ENCODE measurements at regions not wholly inside any gene's neighbourhood (a gene's known extent, or its start where the extent isn't known, plus 50 kb on each side); places are given as distances from the start of the nearest gene placed in this dataset.

- H3K9me2 ChIP-seq (replicated peaks; ENCODE audit: low read depth, low read length): no peaks in the 10 kb centered on the region
- no peak overlapping the region for H2AFZ ChIP-seq (ENCODE audit: low read length)
- H3K4me3 ChIP-seq (ENCODE audit: low read length, poor library complexity, severe bottlenecking): no peak overlapping the region
These were observed 263.0 kb upstream of the TOPAZ1 start for GRCh38 chr3:43978708-43979107.

GRCh38 chr3:43979645-43980044 lies 262.0 kb upstream of the TOPAZ1 start:
- Histone ChIP-seq H3K36me3 (ENCODE audit: insufficient read depth, low read length) (no peaks in the 10 kb centered on the region), H4K20me1 (ENCODE audit: insufficient read depth, low read length, poor library complexity, severe bottlenecking) (no peaks in the 10 kb centered on the region), H3K4me2 (ENCODE audit: low read depth, low read length, poor library complexity, severe bottlenecking) (no peak overlapping the region), H3K79me2 (ENCODE audit: insufficient read depth, low read length) (no peaks in the 10 kb centered on the region), H3K4me1 (ENCODE audit: insufficient read depth, low read length, poor library complexity, severe bottlenecking) (no peaks in the 10 kb centered on the region), H3K9me3 (ENCODE audit: insufficient read depth, low read depth, low read length) (no peaks in the 10 kb centered on the region), H3F3A (ENCODE audit: low read depth) (no peaks in the 10 kb centered on the region), H3K9ac (ENCODE audit: low read depth, low read length, poor library complexity, severe bottlenecking) (no peak overlapping the region), H2AFZ (ENCODE audit: low read length) (no peak overlapping the region), H3K4me3 (ENCODE audit: low read length, poor library complexity, severe bottlenecking) (no peak overlapping the region), H3K9me2 (replicated peaks; ENCODE audit: low read depth, low read length) (no peaks in the 10 kb centered on the region), H3K27me3 (ENCODE audit: insufficient read depth, low read length, poor library complexity, severe bottlenecking) (no peaks in the 10 kb centered on the region)
- TF ChIP-seq EZH2phosphoT487 (IDR thresholded peaks at IDR 0.05; ENCODE audit: borderline replicate concordance) (no peak), CTCF (conservative IDR thresholded peaks at IDR 0.05; ENCODE audit: low read length) (no peak)

More at GRCh38 chr3:43978708-43979107, 263.0 kb upstream of the TOPAZ1 start:
- H4K20me1 ChIP-seq (ENCODE audit: insufficient read depth, low read length, poor library complexity, severe bottlenecking): no peaks in the 10 kb centered on the region
- H3F3A ChIP-seq (ENCODE audit: low read depth): no peaks in the 10 kb centered on the region
- H3K79me2 ChIP-seq (ENCODE audit: insufficient read depth, low read length): no peaks in the 10 kb centered on the region
- no peaks in the 10 kb centered on the region for H3K36me3 ChIP-seq (ENCODE audit: insufficient read depth, low read length)
- no peaks in the 10 kb centered on the region for H3K27me3 ChIP-seq (ENCODE audit: insufficient read depth, low read length, poor library complexity, severe bottlenecking)
- TF ChIP-seq EZH2phosphoT487 (IDR thresholded peaks at IDR 0.05; ENCODE audit: borderline replicate concordance) (no peak), CTCF (conservative IDR thresholded peaks at IDR 0.05; ENCODE audit: low read length) (no peak)
- H3K9ac ChIP-seq (ENCODE audit: low read depth, low read length, poor library complexity, severe bottlenecking): no peak overlapping the region
- no peaks in the 10 kb centered on the region for H3K9me3 ChIP-seq (ENCODE audit: insufficient read depth, low read depth, low read length)
- no peaks in the 10 kb centered on the region for H3K4me1 ChIP-seq (ENCODE audit: insufficient read depth, low read length, poor library complexity, severe bottlenecking)
- H3K4me2 ChIP-seq (ENCODE audit: low read depth, low read length, poor library complexity, severe bottlenecking): no peak overlapping the region

- H3K79me2 ChIP-seq (ENCODE audit: insufficient read depth, low read length): no peaks in the 10 kb centered on the region
- no peak overlapping the region for H2AFZ ChIP-seq (ENCODE audit: low read length)
- H3K9me3 ChIP-seq (ENCODE audit: insufficient read depth, low read depth, low read length): peaks cover 6% of the 10 kb centered on the region; the same call in 1 of the 2 replicates
- H3K27me3 ChIP-seq (ENCODE audit: insufficient read depth, low read length, poor library complexity, severe bottlenecking): peaks cover 4% of the 10 kb centered on the region
- H3K4me3 ChIP-seq (ENCODE audit: low read length, poor library complexity, severe bottlenecking): no peak overlapping the region
- H4K20me1 ChIP-seq (ENCODE audit: insufficient read depth, low read length, poor library complexity, severe bottlenecking): no peaks in the 10 kb centered on the region
- H3F3A ChIP-seq (ENCODE audit: low read depth): no peaks in the 10 kb centered on the region
- no peak for TF ChIP-seq EZH2phosphoT487 (IDR thresholded peaks at IDR 0.05; ENCODE audit: borderline replicate concordance)
- no peak for TF ChIP-seq CTCF (conservative IDR thresholded peaks at IDR 0.05; ENCODE audit: low read length)
- H3K9ac ChIP-seq (ENCODE audit: low read depth, low read length, poor library complexity, severe bottlenecking): no peak overlapping the region
- H3K4me2 ChIP-seq (ENCODE audit: low read depth, low read length, poor library complexity, severe bottlenecking): no peak overlapping the region
- H3K4me1 ChIP-seq (ENCODE audit: insufficient read depth, low read length, poor library complexity, severe bottlenecking): no peaks in the 10 kb centered on the region
- H3K36me3 ChIP-seq (ENCODE audit: insufficient read depth, low read length): no peaks in the 10 kb centered on the region
- no peaks in the 10 kb centered on the region for H3K9me2 ChIP-seq (replicated peaks; ENCODE audit: low read depth, low read length)
These were observed 246.8 kb upstream of the TOPAZ1 start for GRCh38 chr3:43994657-43995546.

Measured in Loucy (cell line).